AG09309 (cell line): ENCODE measurements at regions not wholly inside any gene's neighbourhood (a gene's known extent, or its start where the extent isn't known, plus 50 kb on each side); places are given as distances from the start of the nearest gene placed in this dataset.
"Not testable (repeated sequence)": the region's sequence is repeated elsewhere in the genome, so short reads cannot be mapped to it uniquely, and the experiment has no call there.

ENCODE experiments used
- DNase-seq: peaks from one replicate; pipeline ENCODE4 v3.0.0-alpha.2; 2010; ENCODE audit warnings: low read depth
- H3K4me3 ChIP-seq: 2 replicates; pipeline ENCODE4 v1.5.1; 2011; ENCODE audit warnings: mild to moderate bottlenecking, low read depth, low read length, moderate library complexity; ENCODE audit not compliant: control insufficient read depth
- TF ChIP-seq, protein P1 (sequence below): IDR thresholded peaks from 2 replicates; pipeline ENCODE4 v1.5.1; 2011; ENCODE audit warnings: mild to moderate bottlenecking, low read depth, low read length, inconsistent platforms; ENCODE audit not compliant: insufficient read depth, control insufficient read depth; ENCODE audit errors: missing control alignments

- no peak for DNase-seq
- no peak overlapping the region for H3K4me3 ChIP-seq
- TF ChIP-seq, protein P1, sequence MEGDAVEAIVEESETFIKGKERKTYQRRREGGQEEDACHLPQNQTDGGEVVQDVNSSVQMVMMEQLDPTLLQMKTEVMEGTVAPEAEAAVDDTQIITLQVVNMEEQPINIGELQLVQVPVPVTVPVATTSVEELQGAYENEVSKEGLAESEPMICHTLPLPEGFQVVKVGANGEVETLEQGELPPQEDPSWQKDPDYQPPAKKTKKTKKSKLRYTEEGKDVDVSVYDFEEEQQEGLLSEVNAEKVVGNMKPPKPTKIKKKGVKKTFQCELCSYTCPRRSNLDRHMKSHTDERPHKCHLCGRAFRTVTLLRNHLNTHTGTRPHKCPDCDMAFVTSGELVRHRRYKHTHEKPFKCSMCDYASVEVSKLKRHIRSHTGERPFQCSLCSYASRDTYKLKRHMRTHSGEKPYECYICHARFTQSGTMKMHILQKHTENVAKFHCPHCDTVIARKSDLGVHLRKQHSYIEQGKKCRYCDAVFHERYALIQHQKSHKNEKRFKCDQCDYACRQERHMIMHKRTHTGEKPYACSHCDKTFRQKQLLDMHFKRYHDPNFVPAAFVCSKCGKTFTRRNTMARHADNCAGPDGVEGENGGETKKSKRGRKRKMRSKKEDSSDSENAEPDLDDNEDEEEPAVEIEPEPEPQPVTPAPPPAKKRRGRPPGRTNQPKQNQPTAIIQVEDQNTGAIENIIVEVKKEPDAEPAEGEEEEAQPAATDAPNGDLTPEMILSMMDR: no peak
Observed at GRCh38 chr10:28400681-28401080, 97.8 kb upstream of the MPP7 start.

GRCh38 chr10:28402611-28403073 is 99.8 kb upstream of the MPP7 start:
- DNase-seq, H3K4me3 ChIP-seq: not testable (repeated sequence)

GRCh38 chr10:28403090-28403489 is 100.2 kb upstream of the MPP7 start:
- no peak for DNase-seq
- TF ChIP-seq, protein P1: no peak
- no peak overlapping the region for H3K4me3 ChIP-seq

DNA sequence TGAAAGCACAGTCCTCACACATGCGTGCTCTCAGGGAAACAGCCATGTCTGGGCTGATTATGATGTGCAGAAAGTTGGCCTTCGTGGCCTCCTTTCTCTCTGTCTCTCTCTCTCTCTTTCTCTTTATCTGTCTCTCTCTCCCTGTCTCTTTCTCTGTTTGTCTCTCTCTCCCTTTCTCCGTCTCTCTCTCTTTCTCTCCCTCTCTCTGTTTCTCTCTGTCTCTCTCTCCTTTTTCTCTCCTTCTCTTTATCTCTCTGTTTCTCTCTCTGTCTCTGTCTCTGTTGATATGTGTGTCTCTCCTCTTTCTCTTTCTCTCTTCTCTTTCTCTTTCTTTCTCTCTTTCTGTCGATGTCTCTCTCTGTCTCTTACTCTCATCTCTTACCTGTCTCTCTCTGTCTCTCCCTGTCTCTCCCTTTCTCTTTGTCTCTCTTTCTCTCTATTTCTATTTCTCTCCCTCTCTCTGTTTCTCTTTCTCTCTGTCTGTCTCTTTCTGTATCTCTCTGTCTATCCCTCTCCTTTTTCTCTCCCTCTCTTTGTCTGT is 105.4 kb upstream of the MPP7 start:
- no peak overlapping the region for H3K4me3 ChIP-seq
- TF ChIP-seq, protein P1: no peak
- DNase-seq: no peak

DNA sequence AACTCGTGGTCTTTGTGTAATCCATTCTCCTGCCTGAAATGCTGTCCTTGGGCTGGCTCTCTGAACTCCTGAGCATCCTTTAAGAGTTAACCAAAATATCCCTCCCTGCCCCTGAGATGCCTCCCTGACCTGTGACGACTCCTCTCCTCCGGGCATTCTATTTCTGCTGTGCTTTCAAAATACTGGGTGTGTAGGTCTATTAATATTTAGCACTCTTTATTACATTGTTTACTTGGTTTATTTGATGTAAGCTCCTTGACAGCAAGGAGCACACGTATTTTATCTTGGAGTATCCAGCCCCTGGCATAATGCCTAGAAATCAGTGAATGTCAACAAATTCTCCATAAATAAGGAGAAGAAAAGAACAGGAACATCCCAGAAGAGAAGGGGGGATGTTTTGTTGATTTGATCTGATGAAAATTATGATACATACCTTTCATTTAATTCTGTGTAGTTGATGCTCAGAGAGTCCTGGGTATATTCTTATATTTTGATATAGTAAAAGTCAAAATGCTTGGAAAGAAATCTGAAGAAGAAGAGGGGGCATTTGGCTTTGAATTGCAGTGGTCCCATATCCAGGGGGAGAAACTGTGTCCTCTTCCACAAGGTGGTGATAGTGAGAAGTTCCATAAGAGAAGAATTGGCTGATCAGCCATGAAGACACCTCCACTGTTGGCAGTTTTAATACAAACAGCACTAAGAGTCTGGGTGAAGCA is 107.7 kb upstream of the MPP7 start:
- TF ChIP-seq, protein P1: peak; percentile 21
- DNase-seq: no peak
- H3K4me3 ChIP-seq: no peak overlapping the region

- DNase-seq: no peak
- no peak overlapping the region for H3K4me3 ChIP-seq
- TF ChIP-seq, protein P1: no peak
Observed at GRCh38 chr10:28411136-28411460, 108.2 kb upstream of the MPP7 start.

DNA sequence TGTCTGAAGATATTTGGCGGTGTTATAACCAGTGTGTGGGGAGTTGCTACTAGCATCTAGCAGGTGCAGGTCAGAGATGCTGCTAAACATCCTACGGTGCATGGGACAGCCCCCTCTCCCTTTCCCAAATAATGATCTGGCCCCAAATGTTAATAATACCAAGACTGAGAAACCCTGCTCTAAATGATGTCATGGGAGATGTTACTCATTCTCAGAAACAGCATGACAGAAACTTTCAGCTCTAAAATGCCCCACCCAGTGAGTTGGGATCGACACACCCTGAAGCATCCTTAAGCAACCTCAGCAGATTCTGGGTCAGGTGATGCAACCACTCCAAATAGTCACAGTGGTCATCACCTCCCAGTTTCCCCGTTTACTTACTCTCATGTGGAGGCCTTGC is 108.8 kb upstream of the MPP7 start:
- TF ChIP-seq, protein P1: no peak
- no peak for DNase-seq
- H3K4me3 ChIP-seq: no peak overlapping the region
